Heart left ventricle (tissue), 16 donors: ENCODE measurements at regions not wholly inside any gene's neighbourhood (a gene's known extent, or its start where the extent isn't known, plus 50 kb on each side); places are given as distances from the start of the nearest gene placed in this dataset.

ENCODE experiments used
- ATAC-seq, 4 donors: fragments of 200-7000 bp; cut with Tn5 transposase; one replicate each; pipeline ENCODE4 v1.9.1; 2020 to 2022; ENCODE audit warnings: moderate library complexity in 4 of 4, mild to moderate bottlenecking in 3 of 4, moderate number of reproducible peaks in 1 of 4
- DNase-seq, 5 donors: peaks; one replicate each; pipeline ENCODE4 v3.0.0-alpha.2; 2020
- H3K27ac ChIP-seq, 12 donors: fragments of 200-600 bp; sonication (generic) in 4 of 12; one replicate each; pipeline versions ENCODE4 v1.5.0 to v1.8.0; 2016 to 2022; ENCODE audit warnings: mild to moderate bottlenecking in 2 of 12
- H3K27me3 ChIP-seq, 9 donors: fragments of 200-600 bp; sonication (generic) in 2 of 9; one replicate each; pipeline versions ENCODE4 v1.5.1 to v1.8.0; 2016 to 2022; ENCODE audit warnings: mild to moderate bottlenecking in 3 of 9
- H3K36me3 ChIP-seq, 9 donors: fragments of 200-600 bp; sonication (generic) in 2 of 9; one replicate each; pipeline versions ENCODE4 v1.5.0 to v1.8.0; 2018 to 2022; ENCODE audit warnings: mild to moderate bottlenecking in 2 of 9
- H3K4me1 ChIP-seq, 12 donors: fragments of 200-600 bp; sonication (generic) in 4 of 12; one replicate each; pipeline versions ENCODE4 v1.5.0 to v1.8.0; 2016 to 2022; ENCODE audit warnings: mild to moderate bottlenecking in 3 of 12
- H3K4me3 ChIP-seq, 12 donors: fragments of 200-600 bp; sonication (generic) in 4 of 12; one replicate each; pipeline versions ENCODE4 v1.5.0 to v1.8.0; 2017 to 2022; ENCODE audit warnings: mild to moderate bottlenecking in 9 of 12, moderate library complexity in 4 of 12
- H3K9me3 ChIP-seq, 12 donors: fragments of 200-600 bp; sonication (generic) in 4 of 12; one replicate each; pipeline versions ENCODE4 v1.5.0 to v1.8.0; 2016 to 2022; ENCODE audit warnings: mild to moderate bottlenecking in 1 of 12
- POLR2A ChIP-seq, 2 donors: fragments of 450-650 bp; IDR thresholded peaks; one replicate each; pipeline ENCODE4 v1.6.1; 2017; ENCODE audit warnings: antibody characterized with exemption in 2 of 2, mild to moderate bottlenecking in 2 of 2, moderate library complexity in 2 of 2
- whole genome bisulfite sequencing, 4 donors: extraction: QIAGEN DNeasy Blood & Tissue Kit in 2 of 4; methylation state at CpG; one replicate each; pipeline versions ENCODE4 v1.1.5 to v1.1.7; 2013 to 2018; 5-methylcytosine and 5-hydroxymethylcytosine counted together
- intact Hi-C, 10 donors: fragments of 100-400 bp; cut with DNase I; formaldehyde crosslinking; loops; one replicate each; pipeline versions ENCODE4 v1.11.1 to v1.14.2; 2022
- TF ChIP-seq, protein P1 (sequence below), 12 donors: fragments of 200-600 bp; sonication (generic) in 4 of 12; IDR thresholded peaks; one replicate each; pipeline versions ENCODE4 v1.5.0 to v1.8.0; 2018 to 2022; ENCODE audit warnings: antibody characterized with exemption in 12 of 12, mild to moderate bottlenecking in 5 of 12
- donor health status: ischemic (EF 13 %, LVEDD 7.1; RV severe dilation, severe dysfunction).
- donor health status: healthy with polysubstance abuse.
- donor health status: DM: no; HTN: yes; CAD: no.
- donor health status: DM: no; HTN: no; CAD: no.
- donor health status: ischemic (EF 25% LVEDD 6.9; RV normal size, moderate dysfunction).
- donor health status: ischemic (EF 25% LVEDD 5.7; RV mildly dilated, moderate dysfunction).
- donor health status: healthy.
- donor health status: DM: yes; HTN: yes; CAD: no.
- donor health status: ischemic (EF 35%, LVEDD 5.7; RV mildly dilated, moderate dysfunction).
- donor health status: nonischemic (EF 11% LVEDD 7.7; RV severe dilation, severe dysfunction).
- donor health status: DM: yes; HTN: yes; CAD: no.
- donor health status: PGD.
- donor health status: ischemic (EF 29% LVEDD 5.4; RV normal size, mild dysfunction).
- donor health status: nonischemic (EF 23%, LVEDD 6.1; RV moderate dilation, normal function).

DNA sequence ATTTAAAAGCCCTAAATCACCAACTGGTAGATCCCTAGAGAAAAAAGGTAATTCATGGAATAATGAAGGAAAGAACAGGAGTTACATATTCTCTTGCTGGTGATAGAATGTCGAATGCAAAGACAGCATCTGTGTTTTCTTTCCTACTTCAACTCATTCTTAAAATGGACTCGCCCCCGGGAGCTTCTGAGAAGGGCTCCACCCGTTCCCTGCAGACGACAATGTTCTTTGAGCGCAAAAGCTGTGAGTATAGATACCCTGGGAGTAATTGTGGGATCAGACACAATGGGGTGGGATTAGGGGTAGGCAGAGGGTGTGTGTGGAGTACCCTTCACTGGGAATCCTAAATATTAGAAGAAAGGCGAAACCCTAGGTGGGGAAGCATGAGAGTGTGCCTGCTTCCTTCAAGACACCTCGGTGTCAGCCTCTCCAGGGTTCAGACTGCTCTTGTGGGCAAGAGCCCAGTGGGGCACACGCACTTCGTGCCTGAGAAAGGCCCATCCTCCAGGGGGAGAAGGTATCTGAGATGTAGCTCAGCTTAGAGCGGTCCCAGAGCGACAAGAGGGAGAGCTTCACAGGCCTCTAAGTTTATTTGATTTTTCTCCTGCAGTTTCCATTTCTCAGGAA, 123.3 kb upstream of the DPYD start:
- Histone ChIP-seq H3K36me3 (no peaks in the 10 kb centered on the region), H3K9me3 (no peaks in the 10 kb centered on the region), H3K27ac (no peak overlapping the region), H3K27me3 (peaks cover 20 to 83% (median 47%) of the 10 kb centered on the region in 9 donors), H3K4me3 (no peak overlapping the region), H3K4me1 (peaks cover 0 to 27% (median 11%) of the 10 kb centered on the region in 12 donors)
- no peak for ATAC-seq
- DNase-seq = no peak
- intact Hi-C loops = loop anchor here in 1 of 10 donors (10.0 kb wide), 1 partner anchor 379 kb away; no protein-coding TSS in a partner anchor
- WGBS, 4 donors = 19 to 32% (median 21%) methylated on average over 12 of the region's 12 CpGs
- no peak for TF ChIP-seq POLR2A (IDR thresholded peaks at IDR 0.05)
- TF ChIP-seq, protein P1, sequence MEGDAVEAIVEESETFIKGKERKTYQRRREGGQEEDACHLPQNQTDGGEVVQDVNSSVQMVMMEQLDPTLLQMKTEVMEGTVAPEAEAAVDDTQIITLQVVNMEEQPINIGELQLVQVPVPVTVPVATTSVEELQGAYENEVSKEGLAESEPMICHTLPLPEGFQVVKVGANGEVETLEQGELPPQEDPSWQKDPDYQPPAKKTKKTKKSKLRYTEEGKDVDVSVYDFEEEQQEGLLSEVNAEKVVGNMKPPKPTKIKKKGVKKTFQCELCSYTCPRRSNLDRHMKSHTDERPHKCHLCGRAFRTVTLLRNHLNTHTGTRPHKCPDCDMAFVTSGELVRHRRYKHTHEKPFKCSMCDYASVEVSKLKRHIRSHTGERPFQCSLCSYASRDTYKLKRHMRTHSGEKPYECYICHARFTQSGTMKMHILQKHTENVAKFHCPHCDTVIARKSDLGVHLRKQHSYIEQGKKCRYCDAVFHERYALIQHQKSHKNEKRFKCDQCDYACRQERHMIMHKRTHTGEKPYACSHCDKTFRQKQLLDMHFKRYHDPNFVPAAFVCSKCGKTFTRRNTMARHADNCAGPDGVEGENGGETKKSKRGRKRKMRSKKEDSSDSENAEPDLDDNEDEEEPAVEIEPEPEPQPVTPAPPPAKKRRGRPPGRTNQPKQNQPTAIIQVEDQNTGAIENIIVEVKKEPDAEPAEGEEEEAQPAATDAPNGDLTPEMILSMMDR (IDR thresholded peaks at IDR 0.05) = no peak

DNA sequence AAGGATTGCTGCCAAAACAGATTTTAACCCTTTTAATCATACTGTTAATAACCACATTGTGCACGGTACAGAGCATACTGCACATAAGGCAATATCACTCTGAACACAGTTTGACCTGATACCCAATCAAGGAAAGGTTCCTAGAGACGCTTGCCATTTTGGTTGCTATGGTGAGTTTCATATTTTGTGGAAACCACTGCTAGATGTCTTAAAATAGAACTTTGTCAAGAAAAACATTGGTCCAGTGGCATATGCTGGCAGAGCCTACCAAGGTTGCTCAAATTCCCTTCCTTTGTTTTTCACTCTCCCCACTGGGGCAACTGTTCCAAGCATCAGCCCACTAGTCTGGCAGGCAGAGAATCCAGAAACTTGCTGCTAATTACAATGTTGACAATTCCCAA, 114.8 kb upstream of the DPYD start:
- Histone ChIP-seq H3K27ac (no peak overlapping the region), H3K36me3 (no peaks in the 10 kb centered on the region), H3K27me3 (peaks cover 0 to 5% (median 0%) of the 10 kb centered on the region in 9 donors), H3K9me3 (no peaks in the 10 kb centered on the region), H3K4me1 (no peaks in the 10 kb centered on the region), H3K4me3 (no peak overlapping the region)
- no peak for ATAC-seq
- no peak for DNase-seq
- TF ChIP-seq POLR2A (IDR thresholded peaks at IDR 0.05) = no peak
- TF ChIP-seq, protein P1 (IDR thresholded peaks at IDR 0.05) = no peak
- intact Hi-C loops = no loop called here
- 75 to 88% (median 84%) methylated on average over 2 of the region's 2 CpGs for whole genome bisulfite sequencing, 4 donors

DNA sequence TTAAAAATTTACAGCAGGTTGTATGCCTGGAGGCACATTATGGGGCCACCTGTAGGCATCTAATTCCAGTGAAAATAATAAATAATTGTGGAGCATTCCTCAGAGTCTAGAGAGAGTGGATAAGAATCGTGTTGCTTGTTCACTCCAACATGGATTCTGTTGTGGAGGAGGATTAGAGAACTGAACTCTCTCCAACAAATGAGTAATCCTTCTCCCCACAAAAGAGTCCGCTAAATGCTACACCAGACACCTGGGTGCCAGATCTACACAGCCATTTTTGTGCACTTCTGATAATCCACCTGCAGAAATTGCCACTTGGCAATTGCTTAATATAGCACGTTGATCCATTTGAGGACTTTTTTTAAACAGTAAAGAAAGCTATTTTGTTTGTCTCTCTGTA, 113.7 kb upstream of the DPYD start:
- no peaks in the 10 kb centered on the region for H3K27me3 ChIP-seq
- DNase-seq (no peak), ATAC-seq (no peak)
- H3K4me1 ChIP-seq = no peaks in the 10 kb centered on the region
- intact Hi-C loops = no loop called here
- H3K4me3 ChIP-seq = no peak overlapping the region
- H3K9me3 ChIP-seq = no peaks in the 10 kb centered on the region
- H3K36me3 ChIP-seq = no peaks in the 10 kb centered on the region
- 52 to 63% (median 58%) methylated on average over 3 of the region's 3 CpGs for whole genome bisulfite sequencing, 4 donors
- no peak for TF ChIP-seq POLR2A (IDR thresholded peaks at IDR 0.05)
- TF ChIP-seq, protein P1 (IDR thresholded peaks at IDR 0.05) = no peak
- H3K27ac ChIP-seq = no peak overlapping the region

DNA sequence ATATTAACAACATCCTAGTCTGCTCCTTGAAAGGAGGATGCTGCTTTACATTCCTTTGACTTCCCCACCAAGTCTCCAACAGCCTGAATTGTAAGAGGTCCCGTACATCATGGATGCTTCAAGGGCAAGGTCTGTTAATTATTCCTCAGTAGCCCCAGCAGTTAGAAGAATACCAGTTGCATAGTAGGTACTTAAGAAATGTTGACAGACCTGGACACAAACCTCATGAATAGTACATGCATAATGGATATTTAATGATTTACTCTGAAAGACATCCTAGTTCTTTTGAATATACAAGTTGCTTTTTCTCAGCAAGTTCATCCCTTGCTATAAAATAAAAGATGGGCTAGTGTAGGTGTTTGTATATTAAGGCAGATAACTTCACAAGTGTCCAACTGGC, 112.1 kb upstream of the DPYD start:
- ATAC-seq = no peak
- Histone ChIP-seq H3K27ac (no peak overlapping the region), H3K4me1 (no peaks in the 10 kb centered on the region), H3K36me3 (no peaks in the 10 kb centered on the region), H3K27me3 (no peaks in the 10 kb centered on the region), H3K4me3 (no peak overlapping the region), H3K9me3 (no peaks in the 10 kb centered on the region)
- DNase-seq = no peak
- WGBS, 4 donors = 73 to 100% (median 87%) methylated on average over 1 of the region's 1 CpG
- intact Hi-C loops = no loop called here
- TF ChIP-seq POLR2A (IDR thresholded peaks at IDR 0.05) = no peak
- TF ChIP-seq, protein P1 (IDR thresholded peaks at IDR 0.05) = no peak
